Neutrophil (primary cell): ENCODE measurements at regions not wholly inside any gene's neighbourhood (a gene's known extent, or its start where the extent isn't known, plus 50 kb on each side); places are given as distances from the start of the nearest gene placed in this dataset.

Experiments used
- H3K27ac ChIP-seq: fragments of 200-600 bp; sonication (generic); 2 replicates; pipeline ENCODE4 v1.5.1; 2016; ENCODE audit warnings: mild to moderate bottlenecking, moderate library complexity
- H3K27me3 ChIP-seq: fragments of 200-600 bp; sonication (generic); 2 replicates; pipeline ENCODE4 v1.6.0; 2016; ENCODE audit warnings: mild to moderate bottlenecking
- H3K36me3 ChIP-seq: fragments of 200-600 bp; sonication (generic); 2 replicates; pipeline ENCODE4 v1.5.1; 2017
- H3K4me1 ChIP-seq, 2 experiments: fragments of 200-600 bp in 1 of 2; sonication (generic) in 1 of 2; 1 replicate in 1 of 2; 2 replicates in 1 of 2; pipeline versions ENCODE4 v1.5.1 to v1.6.1; 2013 to 2016; ENCODE audit warnings: low read depth in 1 of 2, low read length in 1 of 2, mild to moderate bottlenecking in 1 of 2, moderate library complexity in 1 of 2; ENCODE audit not compliant: control insufficient read depth in 1 of 2, insufficient read depth in 1 of 2
- H3K4me3 ChIP-seq, 2 experiments: fragments of 200-600 bp in 1 of 2; sonication (generic) in 1 of 2; 1 replicate in 1 of 2; 2 replicates in 1 of 2; pipeline ENCODE4 v1.5.1; 2013 to 2016; ENCODE audit warnings: low read depth in 1 of 2, low read length in 1 of 2, mild to moderate bottlenecking in 1 of 2, moderate library complexity in 1 of 2
- H3K9me3 ChIP-seq: fragments of 200-600 bp; sonication (generic); 2 replicates; pipeline ENCODE4 v1.5.1; 2016
- CTCF ChIP-seq: fragments of 200-600 bp; sonication (generic); IDR thresholded peaks from 2 replicates; pipeline ENCODE4 v1.5.1; 2016; ENCODE audit warnings: antibody characterized with exemption

- TF ChIP-seq CTCF = no peak
- Histone ChIP-seq H3K9me3 (no peaks in the 10 kb centered on the region), H3K4me1 (no peaks in the 10 kb centered on the region), H3K4me3 (no peak overlapping the region), H3K27me3 (no peaks in the 10 kb centered on the region), H3K36me3 (no peaks in the 10 kb centered on the region), H3K27ac (no peak overlapping the region)
These were observed 213.0 kb downstream of the HS3ST3B1 start for GRCh38 chr17:14513835-14514234.

GRCh38 chr17:14510136-14510535, 209.3 kb downstream of the HS3ST3B1 start:
- no peak for TF ChIP-seq CTCF
- Histone ChIP-seq H3K27me3 (no peaks in the 10 kb centered on the region), H3K27ac (no peak overlapping the region), H3K36me3 (no peaks in the 10 kb centered on the region), H3K4me3 (no peak overlapping the region), H3K4me1 (no peaks in the 10 kb centered on the region), H3K9me3 (no peaks in the 10 kb centered on the region)

GRCh38 chr17:14508156-14508555, 207.3 kb downstream of the HS3ST3B1 start:
- Histone ChIP-seq H3K27ac (no peak overlapping the region), H3K27me3 (no peaks in the 10 kb centered on the region), H3K9me3 (no peaks in the 10 kb centered on the region), H3K36me3 (no peaks in the 10 kb centered on the region), H3K4me1 (no peaks in the 10 kb centered on the region), H3K4me3 (no peak overlapping the region)
- no peak for TF ChIP-seq CTCF

- Histone ChIP-seq H3K4me3 (no peak overlapping the region), H3K9me3 (no peaks in the 10 kb centered on the region), H3K27me3 (no peaks in the 10 kb centered on the region), H3K4me1 (no peaks in the 10 kb centered on the region), H3K36me3 (no peaks in the 10 kb centered on the region), H3K27ac (no peak overlapping the region)
- TF ChIP-seq CTCF = no peak
These were observed 205.5 kb downstream of the HS3ST3B1 start for GRCh38 chr17:14506364-14506763.

GRCh38 chr17:14505606-14506005, 204.7 kb downstream of the HS3ST3B1 start:
- Histone ChIP-seq H3K27me3 (no peaks in the 10 kb centered on the region), H3K4me3 (no peak overlapping the region), H3K27ac (no peak overlapping the region), H3K36me3 (no peaks in the 10 kb centered on the region), H3K4me1 (no peaks in the 10 kb centered on the region), H3K9me3 (no peaks in the 10 kb centered on the region)
- TF ChIP-seq CTCF = no peak

- no peaks in the 10 kb centered on the region for H3K9me3 ChIP-seq
- H3K4me1 ChIP-seq = no peaks in the 10 kb centered on the region
- no peak overlapping the region for H3K4me3 ChIP-seq
- no peaks in the 10 kb centered on the region for H3K27me3 ChIP-seq
- H3K27ac ChIP-seq = no peak overlapping the region
- no peak for TF ChIP-seq CTCF
- H3K36me3 ChIP-seq = no peaks in the 10 kb centered on the region
These were observed 199.1 kb downstream of the HS3ST3B1 start for GRCh38 chr17:14499976-14500375.
